H9 (cell line): ENCODE measurements at regions not wholly inside any gene's neighbourhood (a gene's known extent, or its start where the extent isn't known, plus 50 kb on each side); places are given as distances from the start of the nearest gene placed in this dataset.

Experiments
- DNase-seq: peaks from one replicate; pipeline ENCODE4 v3.0.0-alpha.2; 2017
- H2AFZ ChIP-seq: one replicate; pipeline ENCODE4 v1.6.1; 2013; ENCODE audit warnings: mild to moderate bottlenecking, low read length, control low read depth, moderate library complexity
- H2AK5ac ChIP-seq: 2 replicates; pipeline ENCODE4 v1.6.1; 2013; ENCODE audit warnings: low read length, control low read depth, mixed read lengths; ENCODE audit not compliant: insufficient read length
- H2BK120ac ChIP-seq: one replicate; pipeline ENCODE4 v1.6.1; 2013; ENCODE audit warnings: low read depth, mild to moderate bottlenecking, low read length, control low read depth, inconsistent platforms; ENCODE audit not compliant: poor library complexity, severe bottlenecking
- H2BK12ac ChIP-seq: 2 replicates; pipeline ENCODE4 v1.6.1; 2013; ENCODE audit warnings: low read length, control low read depth, mixed read lengths, low read depth; ENCODE audit not compliant: insufficient read length
- H2BK15ac ChIP-seq: 2 replicates; pipeline ENCODE4 v1.6.1; 2013; ENCODE audit warnings: low read depth, low read length, control low read depth
- H2BK20ac ChIP-seq: one replicate; pipeline ENCODE4 v1.6.1; 2013; ENCODE audit warnings: low read depth, mild to moderate bottlenecking, low read length, control low read depth, inconsistent platforms; ENCODE audit not compliant: poor library complexity, severe bottlenecking
- H2BK5ac ChIP-seq: 2 replicates; pipeline ENCODE4 v1.6.1; 2013; ENCODE audit warnings: low read length, control low read depth, mixed read lengths; ENCODE audit not compliant: insufficient read length
- H3K14ac ChIP-seq: 2 replicates; pipeline ENCODE4 v1.6.1; 2013; ENCODE audit warnings: low read length, control low read depth; ENCODE audit not compliant: insufficient read depth
- H3K18ac ChIP-seq: 2 replicates; pipeline ENCODE4 v1.6.1; 2013; ENCODE audit warnings: low read depth, mild to moderate bottlenecking, mixed read lengths, low read length, control low read depth; ENCODE audit not compliant: insufficient read length
- H3K23ac ChIP-seq: 2 replicates; pipeline ENCODE4 v1.6.1; 2013; ENCODE audit warnings: low read length, control low read depth, mixed read lengths, low read depth; ENCODE audit not compliant: insufficient read length
- H3K23me2 ChIP-seq: 2 replicates; pipeline ENCODE4 v1.6.1; 2013; ENCODE audit warnings: low read depth, mild to moderate bottlenecking, mixed read lengths, low read length, control low read depth; ENCODE audit not compliant: insufficient read length, poor library complexity, severe bottlenecking
- H3K27ac ChIP-seq: 2 replicates; pipeline ENCODE4 v1.5.1; 2013; ENCODE audit warnings: low read length, control low read depth, mixed read lengths, low read depth; ENCODE audit not compliant: insufficient read length
- H3K27me3 ChIP-seq: 2 replicates; pipeline ENCODE4 v1.6.1; 2013; ENCODE audit warnings: low read length, control low read depth, inconsistent platforms; ENCODE audit not compliant: insufficient read depth
- H3K4ac ChIP-seq: 2 replicates; pipeline ENCODE4 v1.6.1; 2013; ENCODE audit warnings: low read depth, mild to moderate bottlenecking, control low read depth, inconsistent platforms, low read length, moderate library complexity
- H3K4me1 ChIP-seq: 2 replicates; pipeline ENCODE4 v1.6.1; 2013; ENCODE audit warnings: low read length, control low read depth, inconsistent platforms; ENCODE audit not compliant: insufficient read depth
- H3K4me2 ChIP-seq: 2 replicates; pipeline ENCODE4 v1.6.1; 2013; ENCODE audit warnings: low read length, control low read depth, mixed read lengths; ENCODE audit not compliant: insufficient read length, insufficient read depth
- H3K56ac ChIP-seq: 2 replicates; pipeline ENCODE4 v1.6.1; 2013; ENCODE audit warnings: low read depth, mild to moderate bottlenecking, mixed read lengths, low read length, control low read depth; ENCODE audit not compliant: insufficient read length
- H3K79me1 ChIP-seq: 2 replicates; pipeline ENCODE4 v1.6.1; 2013; ENCODE audit warnings: low read depth, mild to moderate bottlenecking, moderate library complexity, low read length, control low read depth, inconsistent platforms; ENCODE audit not compliant: insufficient read depth, poor library complexity, severe bottlenecking
- H3K79me2 ChIP-seq: 2 replicates; pipeline ENCODE4 v1.6.1; 2013; ENCODE audit warnings: low read length, control low read depth, inconsistent platforms; ENCODE audit not compliant: insufficient read depth
- H3K9ac ChIP-seq: 2 replicates; pipeline ENCODE4 v1.6.1; 2013; ENCODE audit warnings: low read length, control low read depth, mixed read lengths; ENCODE audit not compliant: insufficient read length; ENCODE audit errors: extremely low read depth
- H3K9me3 ChIP-seq: one replicate; pipeline ENCODE4 v1.6.1; 2013; ENCODE audit warnings: low read depth, low read length, inconsistent platforms; ENCODE audit not compliant: control insufficient read depth
- H3T11ph ChIP-seq: one replicate; pipeline ENCODE4 v1.6.1; 2013; ENCODE audit warnings: mild to moderate bottlenecking, low read length, control low read depth, inconsistent platforms
- H4K20me1 ChIP-seq: one replicate; pipeline ENCODE4 v1.6.1; 2013; ENCODE audit not compliant: control insufficient read depth, insufficient read length, insufficient read depth
- H4K5ac ChIP-seq: 2 replicates; pipeline ENCODE4 v1.6.1; 2013; ENCODE audit warnings: low read depth, mild to moderate bottlenecking, mixed read lengths, low read length, control low read depth; ENCODE audit not compliant: insufficient read length
- H4K8ac ChIP-seq: replicated peaks from 2 replicates; pipeline ENCODE4 v1.6.1; 2013; ENCODE audit warnings: low read length, control low read depth, mixed read lengths, low read depth; ENCODE audit not compliant: insufficient read length
- H4K91ac ChIP-seq: 2 replicates; pipeline ENCODE4 v1.6.1; 2013; ENCODE audit warnings: low read depth, mild to moderate bottlenecking, moderate library complexity, mixed read lengths, low read length, control low read depth; ENCODE audit not compliant: insufficient read length
- H3K27ac Mint-ChIP-seq, 3 experiments: 2 replicates in 2 of 3; 3 replicates in 1 of 3; pipeline ENCODE4 v1.8.0; 2020 to 2021; ENCODE audit warnings: mixed read lengths in 3 of 3, mild to moderate bottlenecking in 1 of 3, moderate library complexity in 1 of 3
- H3K27me3 Mint-ChIP-seq: 2 replicates; pipeline ENCODE4 v1.8.0; 2021; ENCODE audit warnings: low read depth, mild to moderate bottlenecking, moderate library complexity, mixed read lengths
- H3K36me3 Mint-ChIP-seq, 3 experiments: 2 replicates in 2 of 3; 3 replicates in 1 of 3; pipeline ENCODE4 v1.8.0; 2020 to 2021; ENCODE audit warnings: low read depth in 3 of 3, mixed read lengths in 3 of 3; ENCODE audit not compliant: insufficient read depth in 1 of 3
- H3K4me1 Mint-ChIP-seq, 2 experiments: 2 replicates each; pipeline ENCODE4 v1.8.0; 2020; ENCODE audit warnings: mixed read lengths in 2 of 2
- H3K4me3 Mint-ChIP-seq, 2 experiments: 2 replicates in 1 of 2; 3 replicates in 1 of 2; pipeline ENCODE4 v1.8.0; 2020 to 2021; ENCODE audit warnings: mild to moderate bottlenecking in 2 of 2, mixed read lengths in 2 of 2, moderate library complexity in 1 of 2
- H3K9me3 Mint-ChIP-seq, 2 experiments: 2 replicates in 1 of 2; 3 replicates in 1 of 2; pipeline ENCODE4 v1.8.0; 2020; ENCODE audit warnings: mild to moderate bottlenecking in 2 of 2, mixed read lengths in 2 of 2, moderate library complexity in 1 of 2
- CTCF ChIP-seq: fragments of 200-600 bp; sonication (generic); conservative IDR thresholded peaks from 3 replicates; pipeline ENCODE4 v1.8.0; 2021; ENCODE audit warnings: antibody characterized with exemption, mild to moderate bottlenecking
- WGBS: extraction: QIAGEN DNeasy Blood & Tissue Kit; methylation state at CpG from one replicate; pipeline ENCODE4 v1.1.7; 2013; ENCODE audit warnings: missing lambda C conversion rate, low lambda C conversion rate, mixed read lengths; ENCODE audit not compliant: insufficient read length; ENCODE audit errors: extremely low coverage; 5-methylcytosine and 5-hydroxymethylcytosine counted together

GRCh38 chr10:3568392-3568791, 216.6 kb downstream of the KLF6 start:
- no peak overlapping the region for H2BK120ac ChIP-seq
- Mint-ChIP-seq H3K4me3 (no peak overlapping the region), H3K9me3 (peaks cover 0 to 4% of the 10 kb centered on the region in 2 experiments; a peak in 1 of 5 replicates), H3K27me3 (peaks cover 5% of the 10 kb centered on the region), H3K36me3 (no peaks in the 10 kb centered on the region; a peak in 2 of 7 replicates), H3K4me1 (peaks cover 8 to 9% of the 10 kb centered on the region in 2 experiments; a peak in 3 of 4 replicates), H3K27ac (no peak overlapping the region)
- H3K79me1 ChIP-seq = no peaks in the 10 kb centered on the region
- H3T11ph ChIP-seq = no peak overlapping the region
- no peak overlapping the region for H4K91ac ChIP-seq
- no peaks in the 10 kb centered on the region for H3K23me2 ChIP-seq
- no peak overlapping the region for H3K27ac ChIP-seq
- H2BK20ac ChIP-seq = no peak overlapping the region
- H3K4ac ChIP-seq = no peak overlapping the region
- H3K9ac ChIP-seq = no peak overlapping the region
- no peak overlapping the region for H2AFZ ChIP-seq
- H3K18ac ChIP-seq = no peak overlapping the region
- no peaks in the 10 kb centered on the region for H3K27me3 ChIP-seq
- H2BK5ac ChIP-seq = no peak overlapping the region
- no CpG with 5 or more reads among the region's 7 CpGs for WGBS
- H2BK15ac ChIP-seq = no peak overlapping the region
- H3K4me1 ChIP-seq = 0 out of 2 replicates have a peak, but pooled peaks cover 4% of the 10 kb centered on the region
- no peak overlapping the region for H2AK5ac ChIP-seq
- H3K56ac ChIP-seq = no peak overlapping the region
- no peaks in the 10 kb centered on the region for H3K79me2 ChIP-seq
- H3K23ac ChIP-seq = no peak overlapping the region
- TF ChIP-seq CTCF = no peak
- no peak for DNase-seq
- H3K14ac ChIP-seq = no peak overlapping the region
- H3K4me2 ChIP-seq = no peak overlapping the region
- H4K8ac ChIP-seq = no peak overlapping the region
- no peak overlapping the region for H2BK12ac ChIP-seq
- H4K20me1 ChIP-seq = no peaks in the 10 kb centered on the region
- no peak overlapping the region for H4K5ac ChIP-seq
- no peaks in the 10 kb centered on the region for H3K9me3 ChIP-seq
